ENCODE measurements at regions not wholly inside any gene's neighbourhood (a gene's known extent, or its start where the extent isn't known, plus 50 kb on each side); places are given as distances from the start of the nearest gene placed in this dataset.
A peak's percentile ranks its signal among the peaks of the same experiment; 100 is the strongest.

DNA sequence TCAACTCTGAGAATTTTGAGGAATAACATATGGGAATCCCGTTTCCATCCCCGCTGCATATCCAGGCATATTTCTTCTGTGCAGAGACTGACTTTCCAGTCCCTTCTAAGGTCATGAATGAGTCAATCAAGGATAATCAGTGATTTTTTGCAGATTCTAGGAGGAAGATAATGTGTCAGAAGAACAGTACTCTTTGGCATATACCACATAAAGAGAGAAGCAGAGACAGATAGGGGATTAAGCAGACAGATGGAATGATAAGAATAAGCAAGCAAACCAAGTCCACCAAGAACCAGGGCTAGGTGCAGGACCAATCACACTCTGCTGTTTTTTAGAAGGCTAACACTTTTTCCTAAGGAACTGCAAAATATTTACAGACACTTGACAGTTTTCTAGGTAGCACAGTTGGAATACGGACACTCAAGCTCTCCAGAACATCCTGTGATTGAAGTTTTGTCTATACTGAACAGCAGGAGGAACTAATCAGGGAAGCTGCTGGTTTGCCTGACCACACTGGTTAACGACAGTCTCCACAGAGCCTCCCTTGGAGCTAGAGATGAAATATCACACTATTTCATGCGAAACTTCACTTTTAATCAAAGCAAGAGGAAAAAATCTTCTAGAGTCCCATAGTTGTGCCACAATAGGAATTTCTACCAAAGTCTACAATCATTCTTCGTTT is 450.0 kb upstream of the KCNMB2 start:
- Histone ChIP-seq H2BK120ac (ENCODE audit: low read depth, low read length) (peak overlapping the region; percentile 32), H3K79me1 (ENCODE audit: low read length) (no peaks in the 10 kb centered on the region), H3K4ac (ENCODE audit: low read depth, low read length) (no peak overlapping the region), H3K4me1 (ENCODE audit: control insufficient read depth, low read depth, low read length) (peaks cover 7% of the 10 kb centered on the region), H3K23ac (ENCODE audit: low read length) (no peak overlapping the region), H2BK5ac (ENCODE audit: low read length) (no peak overlapping the region), H3K9ac (ENCODE audit: low read length) (no peak overlapping the region), H3K27me3 (ENCODE audit: insufficient read depth, low read length, poor library complexity) (no peaks in the 10 kb centered on the region), H3K56ac (ENCODE audit: low read length) (no peak overlapping the region), H3K36me3 (ENCODE audit: control insufficient read depth, insufficient read depth, low read length) (no peaks in the 10 kb centered on the region), H3K18ac (ENCODE audit: low read length) (peak overlapping the region; percentile 51), H3K4me3 (ENCODE audit: low read length) (no peak overlapping the region), H2BK15ac (replicated peaks; ENCODE audit: low read depth) (peak overlapping the region; percentile 8), H3K27ac (ENCODE audit: low read depth, low read length) (no peak overlapping the region), H4K5ac (ENCODE audit: low read length) (no peak overlapping the region), H3K79me2 (ENCODE audit: control insufficient read depth, insufficient read depth, low read length) (no peaks in the 10 kb centered on the region), H3K4me2 (ENCODE audit: low read length) (no peak overlapping the region), H4K8ac (ENCODE audit: low read depth, low read length) (no peak overlapping the region), H2AK5ac (ENCODE audit: low read length) (no peak overlapping the region)
- 100% methylated on average over 1 of the region's 6 CpGs for whole genome bisulfite sequencing (ENCODE audit: extremely low coverage, insufficient coverage, low lambda C conversion rate)
- peak; percentile 10 for DNase-seq

DNA sequence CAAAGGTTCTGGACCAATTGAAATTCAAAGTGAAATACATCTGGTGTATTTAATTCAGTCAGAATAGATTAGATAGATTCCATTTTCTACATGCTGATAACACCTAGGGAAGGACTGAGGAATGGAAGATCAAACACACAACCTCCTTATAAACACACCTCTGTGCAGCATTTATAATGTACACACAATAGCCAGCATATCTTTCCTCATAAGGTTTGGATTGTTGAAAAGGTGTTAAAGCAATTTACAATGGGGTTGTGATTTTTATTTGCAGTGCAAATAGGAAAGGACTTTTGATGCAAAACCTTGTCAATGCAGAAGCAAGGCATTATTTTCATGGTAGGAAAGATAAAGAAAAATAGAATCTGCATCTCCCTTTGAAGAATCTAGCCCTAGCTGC is 448.9 kb upstream of the KCNMB2 start:
- peak overlapping the region; percentile 96 for H2BK15ac ChIP-seq (replicated peaks; ENCODE audit: low read depth)
- no peak for DNase-seq
- no peak overlapping the region for H3K23ac ChIP-seq (ENCODE audit: low read length)
- no peak overlapping the region for H3K4ac ChIP-seq (ENCODE audit: low read depth, low read length)
- no peak overlapping the region for H2BK120ac ChIP-seq (ENCODE audit: low read depth, low read length)
- H3K36me3 ChIP-seq (ENCODE audit: control insufficient read depth, insufficient read depth, low read length), result no peaks in the 10 kb centered on the region
- no peak overlapping the region for H4K8ac ChIP-seq (ENCODE audit: low read depth, low read length)
- H3K4me3 ChIP-seq (ENCODE audit: low read length), result no peak overlapping the region
- H2AK5ac ChIP-seq (ENCODE audit: low read length), result no peak overlapping the region
- H3K27ac ChIP-seq (ENCODE audit: low read depth, low read length), result no peak overlapping the region
- no peak overlapping the region for H2BK5ac ChIP-seq (ENCODE audit: low read length)
- H4K5ac ChIP-seq (ENCODE audit: low read length), result no peak overlapping the region
- H3K4me1 ChIP-seq (ENCODE audit: control insufficient read depth, low read depth, low read length), result peaks cover 7% of the 10 kb centered on the region
- no peaks in the 10 kb centered on the region for H3K79me2 ChIP-seq (ENCODE audit: control insufficient read depth, insufficient read depth, low read length)
- no peak overlapping the region for H3K56ac ChIP-seq (ENCODE audit: low read length)
- no peak overlapping the region for H3K18ac ChIP-seq (ENCODE audit: low read length)
- no peak overlapping the region for H3K9ac ChIP-seq (ENCODE audit: low read length)
- H3K27me3 ChIP-seq (ENCODE audit: insufficient read depth, low read length, poor library complexity), result no peaks in the 10 kb centered on the region
- no peak overlapping the region for H3K4me2 ChIP-seq (ENCODE audit: low read length)
- H3K79me1 ChIP-seq (ENCODE audit: low read length), result no peaks in the 10 kb centered on the region

DNA sequence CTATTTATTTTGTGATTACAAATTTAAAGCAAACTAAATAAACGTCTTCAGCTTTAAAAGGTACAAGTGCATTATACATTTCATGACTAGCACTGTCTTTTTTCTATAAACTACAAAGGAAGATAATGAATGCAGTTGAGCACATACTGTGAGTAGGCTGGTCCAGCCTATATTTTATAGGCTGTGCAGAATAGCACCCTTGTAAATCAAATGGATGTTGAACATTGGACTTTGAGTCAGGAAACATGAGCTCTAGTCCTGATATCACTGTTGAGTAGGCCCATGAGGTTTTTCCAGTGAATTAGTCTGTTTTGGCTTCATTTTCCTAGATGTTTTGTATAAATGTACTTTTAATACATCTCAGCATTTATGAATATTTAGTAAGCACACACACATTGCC is 447.3 kb upstream of the KCNMB2 start:
- no peak overlapping the region for H3K4me2 ChIP-seq (ENCODE audit: low read length)
- no CpG with 5 or more reads among the region's 1 CpG for WGBS (ENCODE audit: extremely low coverage, insufficient coverage, low lambda C conversion rate)
- no peak overlapping the region for H2BK15ac ChIP-seq (replicated peaks; ENCODE audit: low read depth)

DNA sequence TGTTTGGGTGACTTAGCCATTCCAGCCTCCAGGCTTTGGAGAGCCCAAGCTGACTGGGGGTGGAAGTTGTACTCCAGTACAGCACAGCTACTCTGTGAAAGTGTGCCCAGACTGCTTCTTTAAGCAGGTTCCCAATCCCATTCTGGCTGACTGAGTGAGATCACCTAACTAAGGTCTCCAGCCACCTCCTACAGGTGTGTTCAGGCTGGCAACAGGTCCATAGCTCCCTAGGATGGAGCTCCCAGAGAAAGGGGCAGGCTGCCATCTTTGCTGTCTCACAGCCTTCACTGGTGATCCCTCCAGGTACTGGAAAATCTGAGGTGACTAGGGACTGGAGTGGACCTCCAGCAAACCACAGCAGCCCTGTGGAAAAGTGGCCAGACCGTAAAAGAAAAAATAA is 445.3 kb upstream of the KCNMB2 start:
- no peaks in the 10 kb centered on the region for H3K79me2 ChIP-seq (ENCODE audit: control insufficient read depth, insufficient read depth, low read length)
- H2BK15ac ChIP-seq (replicated peaks; ENCODE audit: low read depth), result no peak overlapping the region
- no CpG with 5 or more reads among the region's 1 CpG for WGBS (ENCODE audit: extremely low coverage, insufficient coverage, low lambda C conversion rate)
- H3K4me3 ChIP-seq (ENCODE audit: low read length), result no peak overlapping the region
- DNase-seq, result no peak
- no peak overlapping the region for H3K18ac ChIP-seq (ENCODE audit: low read length)
- no peaks in the 10 kb centered on the region for H3K36me3 ChIP-seq (ENCODE audit: control insufficient read depth, insufficient read depth, low read length)
- H3K79me1 ChIP-seq (ENCODE audit: low read length), result no peaks in the 10 kb centered on the region
- no peak overlapping the region for H2BK5ac ChIP-seq (ENCODE audit: low read length)
- H3K27me3 ChIP-seq (ENCODE audit: insufficient read depth, low read length, poor library complexity), result no peaks in the 10 kb centered on the region
- H2AK5ac ChIP-seq (ENCODE audit: low read length), result no peak overlapping the region
- H4K5ac ChIP-seq (ENCODE audit: low read length), result no peak overlapping the region
- no peak overlapping the region for H3K56ac ChIP-seq (ENCODE audit: low read length)
- H3K27ac ChIP-seq (ENCODE audit: low read depth, low read length), result no peak overlapping the region
- H3K9ac ChIP-seq (ENCODE audit: low read length), result no peak overlapping the region
- no peak overlapping the region for H3K4ac ChIP-seq (ENCODE audit: low read depth, low read length)
- H3K23ac ChIP-seq (ENCODE audit: low read length), result no peak overlapping the region
- H3K4me1 ChIP-seq (ENCODE audit: control insufficient read depth, low read depth, low read length), result peaks cover 1% of the 10 kb centered on the region
- H3K4me2 ChIP-seq (ENCODE audit: low read length), result no peak overlapping the region
- H2BK120ac ChIP-seq (ENCODE audit: low read depth, low read length), result no peak overlapping the region
- H4K8ac ChIP-seq (ENCODE audit: low read depth, low read length), result no peak overlapping the region

More for the DNA sequence above, 447.3 kb upstream of the KCNMB2 start:
- Histone ChIP-seq H2AK5ac (ENCODE audit: low read length) (no peak overlapping the region), H3K4me1 (ENCODE audit: control insufficient read depth, low read depth, low read length) (peaks cover 7% of the 10 kb centered on the region), H2BK5ac (ENCODE audit: low read length) (no peak overlapping the region), H4K5ac (ENCODE audit: low read length) (no peak overlapping the region), H4K8ac (ENCODE audit: low read depth, low read length) (no peak overlapping the region), H3K79me2 (ENCODE audit: control insufficient read depth, insufficient read depth, low read length) (no peaks in the 10 kb centered on the region), H3K36me3 (ENCODE audit: control insufficient read depth, insufficient read depth, low read length) (no peaks in the 10 kb centered on the region), H3K4me3 (ENCODE audit: low read length) (no peak overlapping the region), H3K27me3 (ENCODE audit: insufficient read depth, low read length, poor library complexity) (no peaks in the 10 kb centered on the region), H3K27ac (ENCODE audit: low read depth, low read length) (no peak overlapping the region), H2BK120ac (ENCODE audit: low read depth, low read length) (no peak overlapping the region), H3K18ac (ENCODE audit: low read length) (no peak overlapping the region), H3K56ac (ENCODE audit: low read length) (no peak overlapping the region), H3K4ac (ENCODE audit: low read depth, low read length) (no peak overlapping the region), H3K9ac (ENCODE audit: low read length) (no peak overlapping the region), H3K79me1 (ENCODE audit: low read length) (no peaks in the 10 kb centered on the region), H3K23ac (ENCODE audit: low read length) (no peak overlapping the region)
- DNase-seq, result no peak

DNA sequence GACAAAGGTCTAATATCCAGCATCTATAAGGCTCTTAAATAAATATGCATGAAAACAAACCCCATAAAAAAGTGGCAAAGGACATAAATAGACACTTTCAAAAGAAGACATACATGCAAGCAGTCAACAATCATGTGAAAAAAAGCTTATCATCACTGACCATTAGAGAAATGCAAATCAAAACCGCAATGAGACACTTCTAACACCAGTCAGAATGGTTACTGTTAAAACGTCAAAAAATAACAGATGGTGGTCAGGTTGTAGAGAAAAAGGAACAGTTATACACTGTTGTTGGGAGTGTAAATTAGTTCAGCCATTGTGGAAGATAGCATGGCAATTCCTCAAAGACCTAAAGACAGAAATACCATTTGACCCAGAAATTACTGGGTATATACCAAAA is 440.7 kb upstream of the KCNMB2 start:
- H3K9ac ChIP-seq (ENCODE audit: low read length), result no peak overlapping the region
- H4K8ac ChIP-seq (ENCODE audit: low read depth, low read length), result no peak overlapping the region
- H3K4ac ChIP-seq (ENCODE audit: low read depth, low read length), result no peak overlapping the region
- H2AK5ac ChIP-seq (ENCODE audit: low read length), result no peak overlapping the region
- no peak overlapping the region for H3K27ac ChIP-seq (ENCODE audit: low read depth, low read length)
- no peak overlapping the region for H3K56ac ChIP-seq (ENCODE audit: low read length)
- H3K4me3 ChIP-seq (ENCODE audit: low read length), result no peak overlapping the region
- H2BK5ac ChIP-seq (ENCODE audit: low read length), result no peak overlapping the region
- H2BK15ac ChIP-seq (replicated peaks; ENCODE audit: low read depth), result no peak overlapping the region
- no peaks in the 10 kb centered on the region for H3K27me3 ChIP-seq (ENCODE audit: insufficient read depth, low read length, poor library complexity)
- no peak overlapping the region for H3K4me2 ChIP-seq (ENCODE audit: low read length)
- H3K4me1 ChIP-seq (ENCODE audit: control insufficient read depth, low read depth, low read length), result peaks cover under 1% of the 10 kb centered on the region
- no peak for DNase-seq
- H2BK120ac ChIP-seq (ENCODE audit: low read depth, low read length), result no peak overlapping the region
- no peak overlapping the region for H3K18ac ChIP-seq (ENCODE audit: low read length)
- WGBS (ENCODE audit: extremely low coverage, insufficient coverage, low lambda C conversion rate), result no CpG with 5 or more reads among the region's 2 CpGs
- H3K79me2 ChIP-seq (ENCODE audit: control insufficient read depth, insufficient read depth, low read length), result no peaks in the 10 kb centered on the region
- no peaks in the 10 kb centered on the region for H3K36me3 ChIP-seq (ENCODE audit: control insufficient read depth, insufficient read depth, low read length)
- no peak overlapping the region for H4K5ac ChIP-seq (ENCODE audit: low read length)
- H3K23ac ChIP-seq (ENCODE audit: low read length), result no peak overlapping the region
- H3K79me1 ChIP-seq (ENCODE audit: low read length), result no peaks in the 10 kb centered on the region

DNA sequence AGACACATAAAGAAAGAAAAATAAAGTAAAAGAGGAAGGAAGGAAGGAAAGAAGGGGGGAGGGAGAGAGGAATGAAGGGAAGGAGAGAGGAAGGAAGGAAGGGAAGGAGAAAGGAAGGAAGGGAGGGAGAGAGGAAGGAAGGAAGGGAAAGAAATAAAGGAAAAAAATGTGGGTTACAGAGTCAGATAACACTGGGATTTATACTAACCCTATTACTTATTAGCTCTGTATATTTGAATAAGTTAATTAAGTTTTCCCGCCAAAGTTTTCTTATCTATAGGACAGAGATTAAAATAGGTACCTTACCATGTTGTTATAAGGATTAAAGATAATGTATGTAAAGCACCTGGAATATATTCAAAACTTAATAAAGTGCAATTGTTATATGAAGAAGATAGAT is 439.3 kb upstream of the KCNMB2 start:
- no peaks in the 10 kb centered on the region for H3K27me3 ChIP-seq (ENCODE audit: insufficient read depth, low read length, poor library complexity)
- DNase-seq, result no peak
- no peak overlapping the region for H3K9ac ChIP-seq (ENCODE audit: low read length)
- no peak overlapping the region for H3K27ac ChIP-seq (ENCODE audit: low read depth, low read length)
- no peak overlapping the region for H3K4me3 ChIP-seq (ENCODE audit: low read length)
- H3K18ac ChIP-seq (ENCODE audit: low read length), result no peak overlapping the region
- H2BK15ac ChIP-seq (replicated peaks; ENCODE audit: low read depth), result no peak overlapping the region
- no peak overlapping the region for H3K4ac ChIP-seq (ENCODE audit: low read depth, low read length)
- no peak overlapping the region for H4K8ac ChIP-seq (ENCODE audit: low read depth, low read length)
- H3K36me3 ChIP-seq (ENCODE audit: control insufficient read depth, insufficient read depth, low read length), result no peaks in the 10 kb centered on the region
- no peak overlapping the region for H4K5ac ChIP-seq (ENCODE audit: low read length)
- H2BK5ac ChIP-seq (ENCODE audit: low read length), result no peak overlapping the region
- H3K79me2 ChIP-seq (ENCODE audit: control insufficient read depth, insufficient read depth, low read length), result no peaks in the 10 kb centered on the region
- H3K56ac ChIP-seq (ENCODE audit: low read length), result no peak overlapping the region
- H2AK5ac ChIP-seq (ENCODE audit: low read length), result no peak overlapping the region
- no CpG with 5 or more reads among the region's 1 CpG for WGBS (ENCODE audit: extremely low coverage, insufficient coverage, low lambda C conversion rate)
- H3K4me1 ChIP-seq (ENCODE audit: control insufficient read depth, low read depth, low read length), result peaks cover 1% of the 10 kb centered on the region
- H3K4me2 ChIP-seq (ENCODE audit: low read length), result no peak overlapping the region
- H3K23ac ChIP-seq (ENCODE audit: low read length), result no peak overlapping the region
- no peak overlapping the region for H2BK120ac ChIP-seq (ENCODE audit: low read depth, low read length)
- no peaks in the 10 kb centered on the region for H3K79me1 ChIP-seq (ENCODE audit: low read length)

Data from mesendoderm (in vitro differentiated cells).